ENCODE measurements at regions not wholly inside any gene's neighbourhood (a gene's known extent, or its start where the extent isn't known, plus 50 kb on each side); places are given as distances from the start of the nearest gene placed in this dataset.

DNA sequence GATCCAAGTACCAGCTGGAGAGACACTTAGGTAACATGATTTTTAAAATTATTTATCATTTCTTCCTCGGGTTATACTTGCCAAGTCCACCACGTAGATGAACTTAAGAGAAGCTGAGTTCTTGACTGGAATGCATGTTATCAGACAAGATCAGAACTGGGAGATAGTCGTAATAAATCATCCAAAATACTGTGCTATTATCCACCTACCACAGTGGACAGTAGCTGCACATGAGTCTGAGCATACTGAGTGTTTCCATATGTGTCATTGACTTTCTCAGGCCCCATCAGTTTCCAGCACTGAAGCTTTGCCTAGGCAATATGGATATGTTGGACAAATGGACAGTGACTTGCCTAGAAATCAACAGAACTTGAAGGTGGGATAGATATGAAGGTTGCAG is 77.9 kb upstream of the RRP15 start:
- no peaks in the 10 kb centered on the region for H3K9me3 ChIP-seq (ENCODE audit: control insufficient read depth, insufficient read depth, low read length)
- no peaks in the 10 kb centered on the region for H3K4me1 ChIP-seq (ENCODE audit: insufficient read depth, low read length)
- no peak overlapping the region for H3K9ac ChIP-seq (ENCODE audit: low read depth, low read length)
- no peaks in the 10 kb centered on the region for H3K36me3 ChIP-seq (ENCODE audit: insufficient read depth, low read length)

DNA sequence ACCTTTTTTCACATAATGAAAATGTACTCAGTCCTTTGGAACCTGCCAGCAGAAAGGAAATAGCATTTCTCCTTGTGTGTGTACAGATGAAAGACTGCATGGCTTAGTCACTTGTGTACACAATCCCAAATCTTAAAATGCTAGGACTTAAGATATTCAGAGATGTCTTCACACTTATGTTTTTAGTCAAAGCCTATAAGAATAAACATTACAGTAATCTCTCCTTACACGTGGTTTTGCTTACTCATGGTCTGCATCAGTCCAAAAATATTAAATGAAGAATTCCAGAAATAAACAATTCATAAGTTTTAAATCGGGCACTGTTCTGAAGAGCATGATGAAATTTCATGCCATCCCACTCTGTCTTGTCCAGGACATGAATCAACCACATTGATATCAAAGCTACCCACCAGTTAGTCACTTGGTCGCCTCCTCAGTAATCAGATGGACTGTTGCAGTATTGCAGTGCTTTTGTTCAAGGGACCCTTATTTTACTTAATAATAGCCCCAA is 75.7 kb upstream of the RRP15 start:
- Histone ChIP-seq H3K36me3 (ENCODE audit: insufficient read depth, low read length) (no peaks in the 10 kb centered on the region), H3K4me1 (ENCODE audit: insufficient read depth, low read length) (no peaks in the 10 kb centered on the region), H3K9ac (ENCODE audit: low read depth, low read length) (no peak overlapping the region), H3K9me3 (ENCODE audit: control insufficient read depth, insufficient read depth, low read length) (no peaks in the 10 kb centered on the region)

DNA sequence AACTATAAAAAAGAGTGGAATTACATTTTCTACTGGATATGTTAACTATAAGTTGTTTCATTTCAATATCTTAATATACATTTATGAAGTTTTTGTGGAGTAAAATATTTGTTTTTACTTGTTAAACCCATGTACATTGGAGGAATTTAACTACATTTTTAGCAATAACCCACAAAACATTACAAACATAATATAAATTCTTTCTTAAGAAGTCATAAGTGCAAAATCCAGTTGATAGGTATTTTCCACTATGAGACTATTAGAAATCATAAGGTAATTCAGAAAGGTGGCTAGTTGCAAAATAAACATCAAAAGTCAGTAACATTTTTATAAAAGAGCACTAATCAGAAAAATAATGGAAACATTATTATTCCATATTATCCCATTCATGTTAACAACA is 73.9 kb upstream of the RRP15 start:
- no peak overlapping the region for H3K9ac ChIP-seq (ENCODE audit: low read depth, low read length)
- H3K9me3 ChIP-seq (ENCODE audit: control insufficient read depth, insufficient read depth, low read length): no peaks in the 10 kb centered on the region
- no peaks in the 10 kb centered on the region for H3K4me1 ChIP-seq (ENCODE audit: insufficient read depth, low read length)
- no peaks in the 10 kb centered on the region for H3K36me3 ChIP-seq (ENCODE audit: insufficient read depth, low read length)

DNA sequence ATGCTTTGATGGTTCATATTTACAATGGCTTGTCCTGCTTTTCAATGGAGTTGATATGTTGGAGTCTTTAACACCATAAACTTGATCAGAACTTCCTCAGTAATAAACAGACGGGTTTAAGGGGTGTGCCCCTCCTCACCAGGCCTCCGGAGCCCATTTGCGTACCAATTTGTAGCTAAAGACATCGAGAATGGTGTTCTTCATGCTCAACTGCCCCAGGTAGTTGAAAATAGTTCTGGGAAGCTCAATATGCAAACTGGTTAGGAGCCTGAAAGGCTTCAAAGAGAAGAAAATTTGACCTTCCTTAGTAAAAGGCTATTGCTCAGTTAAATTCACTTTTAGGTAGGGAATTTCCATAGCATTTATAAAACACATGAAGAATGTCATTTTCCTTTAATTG is 68.1 kb upstream of the RRP15 start:
- Histone ChIP-seq H3K9me3 (ENCODE audit: control insufficient read depth, insufficient read depth, low read length) (no peaks in the 10 kb centered on the region), H3K4me1 (ENCODE audit: insufficient read depth, low read length) (0 out of 2 replicates have a peak, but pooled peaks cover 7% of the 10 kb centered on the region), H3K9ac (ENCODE audit: low read depth, low read length) (no peak overlapping the region), H3K36me3 (ENCODE audit: insufficient read depth, low read length) (no peaks in the 10 kb centered on the region)

DNA sequence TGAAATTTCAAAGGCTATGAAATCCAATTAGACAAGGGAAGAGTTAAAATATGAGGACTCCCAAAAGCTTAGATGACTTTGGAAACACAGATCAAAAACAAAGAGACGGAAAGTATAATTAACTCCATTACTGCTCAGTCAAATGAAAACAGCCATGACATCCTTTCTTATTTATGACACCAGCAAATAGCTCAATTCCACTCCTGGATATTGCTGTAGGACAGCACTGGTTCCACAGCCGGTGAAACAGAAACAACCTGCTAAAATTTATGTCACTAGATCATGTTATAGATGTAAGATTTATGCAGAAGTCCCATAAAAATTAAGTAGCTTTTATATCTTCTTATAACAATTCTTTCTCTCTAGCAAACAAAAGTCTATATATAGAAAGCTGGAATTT is 65.6 kb upstream of the RRP15 start:
- H3K4me1 ChIP-seq (ENCODE audit: insufficient read depth, low read length): 0 out of 2 replicates have a peak, but pooled peaks cover 7% of the 10 kb centered on the region
- H3K36me3 ChIP-seq (ENCODE audit: insufficient read depth, low read length): no peaks in the 10 kb centered on the region
- no peaks in the 10 kb centered on the region for H3K9me3 ChIP-seq (ENCODE audit: control insufficient read depth, insufficient read depth, low read length)
- H3K9ac ChIP-seq (ENCODE audit: low read depth, low read length): no peak overlapping the region

DNA sequence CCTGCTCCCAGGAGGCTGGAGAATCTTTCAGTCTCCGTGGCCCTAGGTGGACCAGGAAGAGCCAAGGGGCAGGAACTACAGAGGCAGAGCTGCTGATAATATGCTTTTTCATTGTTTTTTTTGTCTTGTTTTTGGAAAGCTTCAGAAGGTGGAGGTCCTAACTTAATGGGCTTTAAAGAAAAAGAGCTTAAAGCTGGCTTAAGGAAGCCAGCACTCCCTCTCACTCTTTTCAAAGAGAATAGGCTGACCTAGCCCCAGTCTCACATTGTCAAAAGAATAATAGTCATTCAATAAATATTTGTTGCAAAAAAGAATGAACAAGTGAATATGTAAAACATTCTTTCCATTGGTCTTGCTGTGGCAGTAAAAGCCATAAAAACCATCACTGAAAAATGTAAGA is 61.0 kb upstream of the RRP15 start:
- Histone ChIP-seq H3K9me3 (ENCODE audit: control insufficient read depth, insufficient read depth, low read length) (no peaks in the 10 kb centered on the region), H3K36me3 (ENCODE audit: insufficient read depth, low read length) (no peaks in the 10 kb centered on the region), H3K9ac (ENCODE audit: low read depth, low read length) (no peak overlapping the region), H3K4me1 (ENCODE audit: insufficient read depth, low read length) (no peaks in the 10 kb centered on the region)

DNA sequence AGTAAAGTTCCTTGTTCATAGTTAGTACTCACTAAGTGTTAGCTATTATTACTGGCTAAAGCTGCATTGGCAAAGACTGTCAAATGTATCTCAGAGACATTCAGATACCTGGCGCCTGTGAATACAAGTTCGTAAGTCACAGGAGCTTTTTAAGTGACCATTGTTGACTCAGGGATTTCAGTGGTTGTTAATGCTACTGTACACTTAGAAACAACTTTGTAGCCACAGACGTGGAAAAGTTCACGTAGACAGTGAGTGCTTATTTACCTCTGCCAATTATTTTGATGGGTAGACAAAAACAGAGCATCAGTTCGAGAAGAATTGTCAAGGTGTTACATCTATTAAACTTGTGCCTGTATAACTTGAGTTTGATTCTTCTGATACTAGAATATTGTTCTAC is 59.1 kb upstream of the RRP15 start:
- H3K36me3 ChIP-seq (ENCODE audit: insufficient read depth, low read length): no peaks in the 10 kb centered on the region
- H3K9ac ChIP-seq (ENCODE audit: low read depth, low read length): no peak overlapping the region
- H3K9me3 ChIP-seq (ENCODE audit: control insufficient read depth, insufficient read depth, low read length): no peaks in the 10 kb centered on the region
- no peaks in the 10 kb centered on the region for H3K4me1 ChIP-seq (ENCODE audit: insufficient read depth, low read length)

Measured in ES-I3 (cell line).